ENCODE measurements at regions not wholly inside any gene's neighbourhood (a gene's known extent, or its start where the extent isn't known, plus 50 kb on each side); places are given as distances from the start of the nearest gene placed in this dataset.

DNA sequence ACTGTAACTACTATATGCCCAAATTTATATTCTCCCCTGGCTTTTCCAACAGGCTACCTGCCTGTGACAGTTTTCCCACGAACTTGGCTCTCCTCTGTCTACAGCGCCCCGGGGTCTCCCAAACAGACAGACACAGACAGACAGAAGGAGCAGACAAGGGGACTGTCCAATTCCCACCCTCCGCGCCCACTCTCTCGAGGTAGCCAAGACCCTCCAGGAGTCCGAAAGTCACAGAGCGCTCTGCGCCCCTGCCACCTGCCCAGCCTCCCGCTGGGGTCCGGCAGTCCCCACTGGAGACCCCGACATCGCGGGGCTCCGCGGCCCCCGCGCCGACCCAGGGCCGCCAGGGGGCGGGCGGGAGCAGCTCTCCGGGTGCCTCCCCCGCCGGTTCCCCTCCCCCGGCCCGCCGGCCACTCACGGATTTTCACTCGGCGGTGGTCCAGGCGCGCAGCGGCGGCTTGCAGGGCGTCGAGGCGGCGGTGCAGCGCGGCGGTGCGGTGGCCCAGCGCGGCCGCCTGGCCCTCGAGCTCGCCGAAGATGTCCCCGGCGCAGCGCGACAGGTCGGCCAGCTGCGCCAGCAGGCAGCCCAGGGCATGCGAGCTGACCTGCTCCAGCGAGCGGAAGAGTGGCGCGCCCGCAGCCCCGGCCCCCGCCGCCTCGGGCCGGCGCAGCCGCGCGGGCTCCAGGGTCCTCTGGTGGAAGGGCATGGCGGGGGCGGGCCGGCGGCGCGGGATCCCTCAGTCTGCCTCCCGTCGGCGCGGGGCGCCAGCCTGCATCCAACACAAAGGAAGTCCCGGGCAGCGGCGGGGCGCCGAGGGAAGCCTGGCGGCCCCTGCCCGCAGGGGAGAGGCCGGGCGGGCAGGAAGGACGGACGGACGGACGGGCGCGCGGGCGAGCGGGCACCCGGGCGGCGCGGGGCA, 81.3 kb upstream of the CCDC28A start:
- peak; percentile 92 for DNase-seq (ENCODE audit: low spot score)

- DNase-seq (ENCODE audit: low spot score) = peak; percentile 92
Measured at GRCh38 chr6:138692978-138693909, 80.3 kb upstream of the CCDC28A start.

DNA sequence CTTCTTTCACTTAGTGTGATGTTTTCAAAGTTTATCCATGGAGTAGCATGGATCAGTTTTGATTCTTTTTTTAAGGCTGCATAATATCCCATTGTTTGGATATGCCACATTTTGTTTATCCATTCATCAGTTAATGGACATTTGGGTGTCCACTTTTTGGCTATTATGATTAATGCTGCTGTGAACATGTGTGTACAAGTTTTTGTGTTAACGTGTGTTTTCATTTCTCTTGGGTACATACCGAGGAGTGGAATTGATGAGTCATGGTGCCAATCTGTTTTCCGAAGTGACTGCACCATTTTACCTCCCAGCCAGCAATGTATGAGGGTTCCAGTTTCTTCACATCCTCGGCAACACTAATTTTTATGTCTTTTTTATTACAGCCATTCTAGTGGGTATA, 78.4 kb upstream of the CCDC28A start:
- DNase-seq (ENCODE audit: low spot score) = no peak

- DNase-seq (ENCODE audit: low spot score) = no peak
Measured at GRCh38 chr6:138714493-138714892, 59.1 kb upstream of the CCDC28A start.

DNA sequence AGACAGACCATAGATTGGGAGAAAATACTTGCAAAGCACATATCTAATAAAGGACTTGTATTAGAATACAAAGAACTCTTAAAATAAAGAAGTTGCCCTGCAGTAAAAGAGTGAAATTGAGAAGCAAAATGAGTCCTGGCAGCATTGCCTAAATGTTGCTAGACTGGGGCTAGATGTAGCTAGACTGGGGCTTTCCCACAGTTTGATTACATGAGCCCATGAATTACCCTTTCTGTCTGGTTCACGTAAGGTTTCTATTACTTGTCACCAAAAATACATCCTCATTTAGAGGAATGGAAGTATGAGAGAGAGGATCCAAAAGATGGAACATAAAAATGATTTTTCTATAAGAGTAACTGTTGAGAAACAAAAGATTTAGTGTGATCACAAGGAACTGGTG, 57.6 kb upstream of the CCDC28A start:
- no peak for DNase-seq (ENCODE audit: low spot score)

GRCh38 chr6:138716971-138717665, 56.5 kb upstream of the CCDC28A start:
- DNase-seq (ENCODE audit: low spot score) = no peak

- DNase-seq (ENCODE audit: low spot score) = no peak
Measured at GRCh38 chr6:138719011-138719635, 54.4 kb upstream of the CCDC28A start.

GRCh38 chr6:138719744-138720143, 53.8 kb upstream of the CCDC28A start:
- DNase-seq (ENCODE audit: low spot score) = no peak

- DNase-seq (ENCODE audit: low spot score) = no peak
Measured at GRCh38 chr6:138722425-138723371, 50.9 kb upstream of the CCDC28A start.
